OCI-LY1 (cell line): ENCODE measurements at regions not wholly inside any gene's neighbourhood (a gene's known extent, or its start where the extent isn't known, plus 50 kb on each side); places are given as distances from the start of the nearest gene placed in this dataset.
A peak's percentile ranks its signal among the peaks of the same experiment; 100 is the strongest.

Experiments
- H2AFZ ChIP-seq: fragments of 200-600 bp; sonication (generic), shearing (Covaris generic); 2 replicates; pipeline ENCODE4 v1.6.0; 2014; ENCODE audit warnings: antibody characterized with exemption, mild to moderate bottlenecking, low read length
- H3F3A ChIP-seq: fragments of 200-600 bp; sonication (generic), shearing (Covaris generic); 2 replicates; pipeline ENCODE4 v1.6.0; 2014; ENCODE audit warnings: mild to moderate bottlenecking, antibody characterized with exemption, low read length, moderate library complexity; ENCODE audit not compliant: insufficient read depth
- H3K27ac ChIP-seq: fragments of 200-600 bp; sonication (generic); 2 replicates; pipeline ENCODE4 v1.5.1; 2014; ENCODE audit warnings: low read length, mixed run types, mild to moderate bottlenecking, low read depth; ENCODE audit not compliant: poor library complexity, severe bottlenecking
- H3K27me3 ChIP-seq: fragments of 200-600 bp; sonication (generic); 2 replicates; pipeline ENCODE4 v1.6.0; 2014; ENCODE audit warnings: antibody characterized with exemption, mild to moderate bottlenecking, low read length, moderate library complexity; ENCODE audit not compliant: insufficient read depth
- H3K36me3 ChIP-seq: fragments of 200-600 bp; sonication (generic); 2 replicates; pipeline ENCODE4 v1.6.1; 2014; ENCODE audit warnings: mild to moderate bottlenecking, antibody characterized with exemption, low read length, moderate library complexity, mixed read lengths; ENCODE audit not compliant: insufficient read depth
- H3K4me1 ChIP-seq: fragments of 200-600 bp; sonication (generic); 2 replicates; pipeline ENCODE4 v1.5.1; 2014; ENCODE audit warnings: mild to moderate bottlenecking, low read length, moderate library complexity; ENCODE audit not compliant: insufficient read depth, severe bottlenecking
- H3K4me2 ChIP-seq: fragments of 200-600 bp; sonication (generic), shearing (Covaris generic); 2 replicates; pipeline ENCODE4 v1.6.1; 2014; ENCODE audit warnings: low read length
- H3K4me3 ChIP-seq: fragments of 200-600 bp; sonication (generic); 2 replicates; pipeline ENCODE4 v1.5.1; 2014; ENCODE audit warnings: low read length, low read depth, mild to moderate bottlenecking, mixed read lengths; ENCODE audit not compliant: poor library complexity, severe bottlenecking
- H3K79me2 ChIP-seq: fragments of 200-600 bp; shearing (Covaris generic); 2 replicates; pipeline ENCODE4 v1.6.1; 2016; ENCODE audit warnings: mixed run types, low read length, mixed read lengths; ENCODE audit not compliant: insufficient read depth
- H3K9ac ChIP-seq: fragments of 200-600 bp; sonication (generic), shearing (Covaris generic); 2 replicates; pipeline ENCODE4 v1.6.1; 2014; ENCODE audit warnings: mild to moderate bottlenecking, low read length, mixed read lengths
- H3K9me2 ChIP-seq: fragments of 200-600 bp; sonication (generic), shearing (Covaris generic); 2 replicates; pipeline ENCODE4 v1.6.1; 2014; ENCODE audit warnings: low read depth, mild to moderate bottlenecking, low read length, mixed read lengths
- H3K9me3 ChIP-seq: fragments of 200-600 bp; shearing (Covaris generic); 2 replicates; pipeline ENCODE4 v1.6.1; 2014; ENCODE audit warnings: low read length, mixed read lengths
- H4K20me1 ChIP-seq: fragments of 200-600 bp; sonication (generic), shearing (Covaris generic); 2 replicates; pipeline ENCODE4 v1.6.0; 2016; ENCODE audit warnings: mild to moderate bottlenecking, low read length; ENCODE audit not compliant: insufficient read depth
- CTCF ChIP-seq: fragments of 200-600 bp; sonication (generic), shearing (Covaris generic); IDR thresholded peaks from 2 replicates; pipeline ENCODE4 v1.5.1; 2017; ENCODE audit warnings: mild to moderate bottlenecking, antibody characterized with exemption, low read length, moderate library complexity, mixed read lengths
- EZH2 ChIP-seq: fragments of 200-600 bp; sonication (generic), shearing (Covaris generic); IDR thresholded peaks from 2 replicates; pipeline ENCODE4 v1.8.0; 2017; ENCODE audit warnings: borderline replicate concordance, mixed run types, mild to moderate bottlenecking, antibody characterized with exemption, low read length, moderate library complexity, mixed read lengths

- Histone ChIP-seq H3K9me2 (no peaks in the 10 kb centered on the region), H3K4me1 (no peaks in the 10 kb centered on the region), H2AFZ (no peak overlapping the region), H3K27ac (no peak overlapping the region), H3K79me2 (no peaks in the 10 kb centered on the region), H3K4me2 (no peak overlapping the region), H3K27me3 (no peaks in the 10 kb centered on the region), H4K20me1 (no peaks in the 10 kb centered on the region), H3F3A (no peaks in the 10 kb centered on the region), H3K36me3 (no peaks in the 10 kb centered on the region), H3K4me3 (no peak overlapping the region), H3K9me3 (no peaks in the 10 kb centered on the region), H3K9ac (no peak overlapping the region)
- TF ChIP-seq CTCF (peak; percentile 26; the same call in 1 of the 2 replicates), EZH2 (no peak)
Observed at GRCh38 chr9:73079326-73079725, 72.3 kb upstream of the ANXA1 start.

- H3K27ac ChIP-seq, result no peak overlapping the region
- no peaks in the 10 kb centered on the region for H3K4me1 ChIP-seq
- TF ChIP-seq CTCF, result no peak
- H4K20me1 ChIP-seq, result no peaks in the 10 kb centered on the region
- no peaks in the 10 kb centered on the region for H3K36me3 ChIP-seq
- no peak overlapping the region for H3K4me3 ChIP-seq
- H3K79me2 ChIP-seq, result no peaks in the 10 kb centered on the region
- no peak overlapping the region for H3K4me2 ChIP-seq
- no peaks in the 10 kb centered on the region for H3K9me3 ChIP-seq
- no peak overlapping the region for H3K9ac ChIP-seq
- H3K9me2 ChIP-seq, result no peaks in the 10 kb centered on the region
- H3K27me3 ChIP-seq, result no peaks in the 10 kb centered on the region
- no peaks in the 10 kb centered on the region for H3F3A ChIP-seq
- H2AFZ ChIP-seq, result no peak overlapping the region
Observed at GRCh38 chr9:73077625-73078030, 74.0 kb upstream of the ANXA1 start.

GRCh38 chr9:73076970-73077369 is 74.7 kb upstream of the ANXA1 start:
- H3K27me3 ChIP-seq, result no peaks in the 10 kb centered on the region
- H3K9ac ChIP-seq, result no peak overlapping the region
- H3K4me2 ChIP-seq, result no peak overlapping the region
- no peaks in the 10 kb centered on the region for H3K79me2 ChIP-seq
- no peak overlapping the region for H2AFZ ChIP-seq
- H3K36me3 ChIP-seq, result no peaks in the 10 kb centered on the region
- no peaks in the 10 kb centered on the region for H3K9me2 ChIP-seq
- no peak overlapping the region for H3K27ac ChIP-seq
- H4K20me1 ChIP-seq, result no peaks in the 10 kb centered on the region
- H3K9me3 ChIP-seq, result no peaks in the 10 kb centered on the region
- H3K4me3 ChIP-seq, result no peak overlapping the region
- no peaks in the 10 kb centered on the region for H3K4me1 ChIP-seq
- TF ChIP-seq EZH2 (no peak), CTCF (no peak)
- no peaks in the 10 kb centered on the region for H3F3A ChIP-seq
